GM23338 (cell line): ENCODE measurements at regions not wholly inside any gene's neighbourhood (a gene's known extent, or its start where the extent isn't known, plus 50 kb on each side); places are given as distances from the start of the nearest gene placed in this dataset.

ENCODE experiments used
- ETS1 ChIP-seq: IDR thresholded peaks from 2 replicates; pipeline ENCODE4 v1.6.1; 2016; ENCODE audit warnings: antibody characterized with exemption
- ZNF462 ChIP-seq: fragments of 250-450 bp; sonication (Bioruptor Pico); IDR thresholded peaks from 2 replicates; pipeline ENCODE4 v1.5.0; 2020; ENCODE audit warnings: mild to moderate bottlenecking, moderate library complexity
- TF ChIP-seq, protein P1 (sequence below), 2 experiments: fragments of 200-600 bp in 1 of 2; sonication (generic) in 1 of 2; conservative IDR thresholded peaks; 2 replicates each; pipeline versions ENCODE4 v1.5.1 to v1.6.1; 2016 to 2017; ENCODE audit warnings: antibody characterized with exemption in 2 of 2, low read depth in 2 of 2, mild to moderate bottlenecking in 2 of 2, moderate library complexity in 1 of 2

GRCh38 chr7:17672783-17673182 lies 267.5 kb downstream of the SNX13 start:
- TF ChIP-seq, protein P1, sequence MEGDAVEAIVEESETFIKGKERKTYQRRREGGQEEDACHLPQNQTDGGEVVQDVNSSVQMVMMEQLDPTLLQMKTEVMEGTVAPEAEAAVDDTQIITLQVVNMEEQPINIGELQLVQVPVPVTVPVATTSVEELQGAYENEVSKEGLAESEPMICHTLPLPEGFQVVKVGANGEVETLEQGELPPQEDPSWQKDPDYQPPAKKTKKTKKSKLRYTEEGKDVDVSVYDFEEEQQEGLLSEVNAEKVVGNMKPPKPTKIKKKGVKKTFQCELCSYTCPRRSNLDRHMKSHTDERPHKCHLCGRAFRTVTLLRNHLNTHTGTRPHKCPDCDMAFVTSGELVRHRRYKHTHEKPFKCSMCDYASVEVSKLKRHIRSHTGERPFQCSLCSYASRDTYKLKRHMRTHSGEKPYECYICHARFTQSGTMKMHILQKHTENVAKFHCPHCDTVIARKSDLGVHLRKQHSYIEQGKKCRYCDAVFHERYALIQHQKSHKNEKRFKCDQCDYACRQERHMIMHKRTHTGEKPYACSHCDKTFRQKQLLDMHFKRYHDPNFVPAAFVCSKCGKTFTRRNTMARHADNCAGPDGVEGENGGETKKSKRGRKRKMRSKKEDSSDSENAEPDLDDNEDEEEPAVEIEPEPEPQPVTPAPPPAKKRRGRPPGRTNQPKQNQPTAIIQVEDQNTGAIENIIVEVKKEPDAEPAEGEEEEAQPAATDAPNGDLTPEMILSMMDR (conservative IDR thresholded peaks at IDR 0.05; ENCODE audit: low read depth in 2 of 2), result no peak
- TF ChIP-seq ZNF462 (CRISPR knock-in tag) (no peak), ETS1 (no peak)
